GM12878 (cell line): ENCODE measurements at regions not wholly inside any gene's neighbourhood (a gene's known extent, or its start where the extent isn't known, plus 50 kb on each side); places are given as distances from the start of the nearest gene placed in this dataset.

Experiments used
- ATAC-seq: fragments of 200-7000 bp; cut with Tn5 transposase; 3 replicates; pipeline ENCODE4 v1.9.1; 2020; ENCODE audit warnings: mild to moderate bottlenecking, moderate library complexity
- BruUV-seq: library from RNA; stranded (reverse); fragments of 400-500 nt; replicated peaks from 2 replicates; lab custom pipeline; 2021; lab: Mats Ljungman, UMichigan
- CTCF ChIA-PET: fragments of 300-600 bp; sonication (Branson Sonifier 250); formaldehyde crosslinking; extraction: SDS; loops from one replicate; lab custom pipeline; 2021; ENCODE audit warnings: inconsistent platforms; lab: Yijun Ruan, JAX
- POLR2A ChIA-PET: fragments of 350-600 bp; formaldehyde crosslinking; extraction: SDS; loops from one replicate; lab custom pipeline; 2021; ENCODE audit warnings: inconsistent platforms; lab: Charles Lee
- RAD21 ChIA-PET: fragments of 300-600 bp; sonication (Branson Sonifier 250); formaldehyde crosslinking; loops from one replicate; lab custom pipeline; 2023; ENCODE audit warnings: antibody characterized with exemption; ENCODE audit not compliant: unreplicated experiment; lab: Charles Lee
- SMC1A ChIA-PET: fragments of 300-600 bp; sonication (Branson Sonifier 250); formaldehyde crosslinking; loops from one replicate; lab custom pipeline; 2023; ENCODE audit not compliant: unreplicated experiment, uncharacterized antibody; lab: Charles Lee
- DNase-seq: peaks from one replicate; pipeline ENCODE4 v3.0.0-alpha.2; 2011; ENCODE audit warnings: low read depth, low spot score
- FAIRE-seq: peaks from 3 replicates; lab custom pipeline; 2011; peaks lifted over from hg19 to GRCh38; lab: Jason Lieb, UNC
- H2AFZ ChIP-seq: 2 replicates; pipeline ENCODE4 v1.6.0; 2011; ENCODE audit warnings: low read depth, low read length, control low read depth; ENCODE audit not compliant: control insufficient read depth
- H3K27ac ChIP-seq: 2 replicates; pipeline ENCODE4 v1.5.1; 2011; ENCODE audit warnings: control low read depth; ENCODE audit not compliant: control insufficient read depth, insufficient read depth
- H3K27me3 ChIP-seq, 2 experiments: replicated peaks in 1 of 2; 2 replicates each; pipeline versions ENCODE4 v1.6.0 to v1.6.1; 2011; ENCODE audit warnings: low read length in 1 of 2; ENCODE audit not compliant: control insufficient read depth in 2 of 2, insufficient read depth in 2 of 2
- H3K36me3 ChIP-seq, 2 experiments: 2 replicates each; pipeline ENCODE4 v1.5.1; 2011; ENCODE audit warnings: low read length in 1 of 2; ENCODE audit not compliant: control insufficient read depth in 2 of 2, insufficient read depth in 2 of 2
- H3K4me1 ChIP-seq: 2 replicates; pipeline ENCODE4 v1.6.1; 2011; ENCODE audit warnings: mild to moderate bottlenecking, low read length, moderate library complexity, mixed read lengths; ENCODE audit not compliant: control insufficient read depth, insufficient read depth
- H3K4me2 ChIP-seq: 2 replicates; pipeline ENCODE4 v1.6.0; 2011; ENCODE audit warnings: control low read depth; ENCODE audit not compliant: control insufficient read depth, insufficient read depth
- H3K4me3 ChIP-seq: fragments of 200-600 bp; sonication (generic); 2 replicates; pipeline ENCODE4 v1.5.1; 2016
- H3K79me2 ChIP-seq: 2 replicates; pipeline ENCODE4 v1.6.0; 2011; ENCODE audit warnings: low read length; ENCODE audit not compliant: control insufficient read depth, insufficient read depth
- H3K9ac ChIP-seq: 2 replicates; pipeline ENCODE4 v1.8.0; 2011; ENCODE audit warnings: low read length, control low read depth, mixed read lengths; ENCODE audit not compliant: control insufficient read depth, insufficient read depth
- H3K9me3 ChIP-seq: replicated peaks from 3 replicates; pipeline ENCODE4 v1.5.1; 2011; ENCODE audit warnings: mild to moderate bottlenecking, low read length; ENCODE audit not compliant: control insufficient read depth, insufficient read depth
- H4K20me1 ChIP-seq: 2 replicates; pipeline ENCODE4 v1.6.0; 2011; ENCODE audit not compliant: control insufficient read depth, insufficient read depth
- ESRRA ChIP-seq: IDR thresholded peaks from 2 replicates; pipeline ENCODE4 v1.6.1; 2012; ENCODE audit warnings: mild to moderate bottlenecking, low read length, improper control_type of control experiment
- SPI1 ChIP-seq: IDR thresholded peaks from 2 replicates; pipeline ENCODE4 v1.6.1; 2011; ENCODE audit warnings: low read depth, mild to moderate bottlenecking, low read length, moderate library complexity, borderline replicate concordance; ENCODE audit not compliant: insufficient read depth
- SRF ChIP-seq, 2 experiments: IDR thresholded peaks; 2 replicates each; pipeline ENCODE4 v1.6.1; 2011; ENCODE audit warnings: low read depth in 2 of 2, low read length in 2 of 2, mild to moderate bottlenecking in 1 of 2, moderate library complexity in 1 of 2
- STAT1 ChIP-seq: fragments of 450-650 bp; conservative IDR thresholded peaks from 2 replicates; pipeline ENCODE4 v1.6.1; 2014; ENCODE audit warnings: antibody characterized with exemption, mild to moderate bottlenecking
- ZBED1 ChIP-seq: IDR thresholded peaks from 2 replicates; pipeline ENCODE4 v1.6.1; 2016; ENCODE audit warnings: borderline replicate concordance
- WGBS: methylation state at CpG from one replicate; pipeline ENCODE4 v1.1.6; 2016; ENCODE audit warnings: low lambda C conversion rate; ENCODE audit not compliant: insufficient replicate concordance, insufficient coverage; ENCODE audit errors: missing lambda C conversion rate; 5-methylcytosine and 5-hydroxymethylcytosine counted together
- in situ Hi-C: fragments of 300-500 bp; cut with MboI; formaldehyde crosslinking; loops from 9 replicates; pipeline ENCODE4 v1.14.3; 2018; ENCODE audit warnings: mixed read lengths
- intact Hi-C: fragments of 100-400 bp; cut with micrococcal nuclease; formaldehyde crosslinking; loops from one replicate; pipeline ENCODE4 v1.14.2; 2022; ENCODE audit not compliant: unreplicated experiment
- TF ChIP-seq, protein P1 (sequence below): fragments of 450-650 bp; IDR thresholded peaks from 2 replicates; pipeline ENCODE4 v1.6.1; 2018; ENCODE audit warnings: mild to moderate bottlenecking, low read depth, moderate library complexity; ENCODE audit not compliant: partially characterized antibody
- TF ChIP-seq, protein P2 (sequence below): IDR thresholded peaks from 2 replicates; pipeline ENCODE4 v1.6.1; 2011; ENCODE audit warnings: low read depth, mild to moderate bottlenecking, low read length, moderate library complexity, borderline replicate concordance; ENCODE audit errors: extremely low read depth

DNA sequence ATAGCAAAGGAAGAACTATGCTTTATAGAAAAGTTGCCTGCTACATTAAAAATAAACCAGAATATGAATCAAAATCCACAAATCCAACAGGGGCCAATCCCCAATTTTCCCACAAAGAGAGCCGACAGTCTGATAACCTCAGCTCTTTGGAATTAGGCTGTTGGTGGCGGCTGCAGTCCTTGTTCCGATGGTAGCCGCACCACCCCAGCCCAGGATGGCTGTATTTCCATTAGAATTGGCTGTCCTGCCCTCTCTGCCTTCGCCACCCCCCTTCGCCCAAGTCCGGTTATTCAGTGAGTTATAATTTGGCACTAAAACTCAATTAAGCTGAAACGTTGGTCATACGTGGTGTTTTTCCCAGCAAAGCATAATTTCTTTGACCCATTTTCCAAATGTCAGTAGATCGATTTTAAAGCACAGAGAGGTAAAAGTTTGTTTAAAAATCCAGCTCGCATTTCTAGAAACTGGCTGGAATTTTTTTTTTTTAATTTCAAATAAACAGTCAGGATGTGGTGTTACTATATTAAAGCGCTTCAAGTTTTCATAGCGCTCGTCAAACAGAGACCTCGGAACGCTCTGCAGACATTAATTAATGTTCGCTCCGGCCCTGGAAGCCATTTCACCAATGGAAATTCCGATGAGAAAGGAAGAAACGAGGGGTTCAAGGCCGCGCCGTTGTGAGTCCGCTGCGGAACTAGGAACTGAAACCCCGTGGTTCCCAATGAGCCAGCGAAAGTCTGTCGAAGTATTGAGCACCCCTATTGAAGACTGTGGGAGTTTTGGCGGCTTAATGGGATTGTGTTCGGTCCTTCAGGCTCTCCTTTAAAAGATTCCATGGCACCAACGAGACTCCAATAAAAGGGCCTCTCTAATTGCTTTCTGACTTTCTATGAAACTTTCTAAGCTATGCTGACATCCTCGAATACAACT is 104.8 kb upstream of the DIO3 start:
- ChIA-PET SMC1A (no interaction called here), RAD21 (no interaction called here), POLR2A (no interaction called here), CTCF (interaction anchor here (0.6 to 0.9 kb wide), 2 partner anchors 9 to 28 kb away, joined by 3 to 4 read pairs; no protein-coding TSS in a partner anchor)
- ATAC-seq (no peak), DNase-seq (no peak), FAIRE-seq (no peak)
- Histone ChIP-seq H3K9ac (no peak overlapping the region), H3K79me2 (no peaks in the 10 kb centered on the region), H3K4me3 (no peak overlapping the region), H3K36me3 (no peaks in the 10 kb centered on the region), H3K27me3 (peaks cover 0 to 7% of the 10 kb centered on the region in 2 experiments; a peak in 3 of 4 replicates), H2AFZ (no peak overlapping the region), H3K27ac (no peak overlapping the region), H3K9me3 (no peaks in the 10 kb centered on the region; the same call in 2 of the 3 replicates), H3K4me1 (no peaks in the 10 kb centered on the region), H3K4me2 (no peak overlapping the region), H4K20me1 (no peaks in the 10 kb centered on the region; the same call in 1 of the 2 replicates)
- BruUV-seq, result no TSS peak
- 22% methylated on average over 32 of the region's 32 CpGs for WGBS
- 0 out of 2 replicates have a peak, but pooled peaks have one; percentile 17 for TF ChIP-seq SPI1
- TF ChIP-seq ZBED1, result no peak
- intact Hi-C loops, result no loop called here
- in situ Hi-C loops, result no loop called here

DNA sequence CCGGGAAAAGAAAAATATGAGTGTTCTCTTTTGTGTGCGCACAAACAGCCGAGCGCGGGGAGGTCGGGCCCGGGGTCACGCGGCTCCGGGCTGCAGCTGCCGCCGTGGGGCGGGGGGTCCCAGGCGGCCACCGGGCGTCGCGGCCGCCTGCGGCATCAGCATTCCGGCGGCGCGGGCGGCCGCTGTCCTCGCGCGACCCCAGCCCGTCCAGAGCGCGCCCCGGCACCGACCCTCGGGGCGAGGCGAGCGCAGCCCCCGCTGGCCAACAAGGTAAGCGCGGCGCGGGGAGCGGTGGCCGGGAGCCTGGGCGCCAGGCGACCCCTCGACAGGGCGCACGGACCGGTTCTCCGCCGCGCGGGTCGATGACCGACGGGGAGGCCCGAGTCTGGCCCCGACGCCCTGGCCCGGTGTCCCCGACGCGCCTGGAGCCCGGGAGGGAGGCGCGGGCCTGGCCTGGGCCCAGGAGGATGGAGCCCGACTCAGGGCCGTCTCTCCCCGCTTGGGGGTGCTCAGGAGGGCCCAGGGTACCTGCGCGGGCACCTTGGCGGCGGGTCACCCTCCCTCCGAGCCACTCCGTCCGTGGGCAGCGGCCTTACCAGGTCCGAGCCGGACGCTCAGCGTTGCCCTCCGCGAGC is 103.9 kb upstream of the DIO3 start:
- no TSS peak for BruUV-seq
- WGBS, result 72% methylated on average over 67 of the region's 85 CpGs
- intact Hi-C loops, result no loop called here
- SMC1A ChIA-PET, result no interaction called here
- Histone ChIP-seq H3K4me2 (no peak overlapping the region), H3K27ac (no peak overlapping the region), H3K79me2 (no peaks in the 10 kb centered on the region), H3K9me3 (no peaks in the 10 kb centered on the region; the same call in 2 of the 3 replicates), H4K20me1 (no peaks in the 10 kb centered on the region; the same call in 1 of the 2 replicates), H3K4me1 (no peaks in the 10 kb centered on the region), H3K36me3 (no peaks in the 10 kb centered on the region), H3K9ac (no peak overlapping the region), H3K4me3 (no peak overlapping the region), H2AFZ (no peak overlapping the region), H3K27me3 (peaks cover 0 to 7% of the 10 kb centered on the region in 2 experiments; a peak in 3 of 4 replicates)
- RAD21 ChIA-PET, result no interaction called here
- no peak for ATAC-seq
- in situ Hi-C loops, result no loop called here
- DNase-seq, result no peak
- CTCF ChIA-PET, result no interaction called here
- POLR2A ChIA-PET, result no interaction called here
- FAIRE-seq, result no peak
- no peak for TF ChIP-seq ESRRA
- TF ChIP-seq, protein P1, sequence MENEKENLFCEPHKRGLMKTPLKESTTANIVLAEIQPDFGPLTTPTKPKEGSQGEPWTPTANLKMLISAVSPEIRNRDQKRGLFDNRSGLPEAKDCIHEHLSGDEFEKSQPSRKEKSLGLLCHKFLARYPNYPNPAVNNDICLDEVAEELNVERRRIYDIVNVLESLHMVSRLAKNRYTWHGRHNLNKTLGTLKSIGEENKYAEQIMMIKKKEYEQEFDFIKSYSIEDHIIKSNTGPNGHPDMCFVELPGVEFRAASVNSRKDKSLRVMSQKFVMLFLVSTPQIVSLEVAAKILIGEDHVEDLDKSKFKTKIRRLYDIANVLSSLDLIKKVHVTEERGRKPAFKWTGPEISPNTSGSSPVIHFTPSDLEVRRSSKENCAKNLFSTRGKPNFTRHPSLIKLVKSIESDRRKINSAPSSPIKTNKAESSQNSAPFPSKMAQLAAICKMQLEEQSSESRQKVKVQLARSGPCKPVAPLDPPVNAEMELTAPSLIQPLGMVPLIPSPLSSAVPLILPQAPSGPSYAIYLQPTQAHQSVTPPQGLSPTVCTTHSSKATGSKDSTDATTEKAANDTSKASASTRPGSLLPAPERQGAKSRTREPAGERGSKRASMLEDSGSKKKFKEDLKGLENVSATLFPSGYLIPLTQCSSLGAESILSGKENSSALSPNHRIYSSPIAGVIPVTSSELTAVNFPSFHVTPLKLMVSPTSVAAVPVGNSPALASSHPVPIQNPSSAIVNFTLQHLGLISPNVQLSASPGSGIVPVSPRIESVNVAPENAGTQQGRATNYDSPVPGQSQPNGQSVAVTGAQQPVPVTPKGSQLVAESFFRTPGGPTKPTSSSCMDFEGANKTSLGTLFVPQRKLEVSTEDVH, result no peak
- TF ChIP-seq, protein P2, sequence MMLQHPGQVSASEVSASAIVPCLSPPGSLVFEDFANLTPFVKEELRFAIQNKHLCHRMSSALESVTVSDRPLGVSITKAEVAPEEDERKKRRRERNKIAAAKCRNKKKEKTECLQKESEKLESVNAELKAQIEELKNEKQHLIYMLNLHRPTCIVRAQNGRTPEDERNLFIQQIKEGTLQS, result no peak
- TF ChIP-seq SRF (IDR thresholded peaks at IDR 0.05; ENCODE audit: low read depth in 2 of 2, low read length in 2 of 2), result no peak
- no peak for TF ChIP-seq STAT1
